ENCODE measurements at regions not wholly inside any gene's neighbourhood (a gene's known extent, or its start where the extent isn't known, plus 50 kb on each side); places are given as distances from the start of the nearest gene placed in this dataset.

DNA sequence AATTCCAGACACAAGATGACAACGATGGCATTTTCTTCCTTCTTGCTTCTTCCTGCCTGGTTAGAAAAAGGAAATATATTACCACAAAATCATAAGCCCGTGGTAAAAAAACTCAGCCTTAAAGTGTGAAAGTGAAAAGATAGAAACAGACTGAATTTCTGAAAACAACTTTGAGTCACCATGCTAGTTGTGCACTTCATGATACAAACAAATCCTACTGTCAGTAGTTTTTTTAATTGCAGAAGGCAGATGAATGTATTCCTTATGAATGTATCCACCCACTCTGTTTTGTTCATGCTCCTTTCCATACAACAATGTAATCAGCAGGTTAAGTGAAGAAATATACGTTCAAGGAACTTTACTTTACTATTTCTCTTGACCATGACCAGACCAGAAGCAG, 1144.7 kb downstream of the OTOL1 start:
- DNase-seq: no peak

DNA sequence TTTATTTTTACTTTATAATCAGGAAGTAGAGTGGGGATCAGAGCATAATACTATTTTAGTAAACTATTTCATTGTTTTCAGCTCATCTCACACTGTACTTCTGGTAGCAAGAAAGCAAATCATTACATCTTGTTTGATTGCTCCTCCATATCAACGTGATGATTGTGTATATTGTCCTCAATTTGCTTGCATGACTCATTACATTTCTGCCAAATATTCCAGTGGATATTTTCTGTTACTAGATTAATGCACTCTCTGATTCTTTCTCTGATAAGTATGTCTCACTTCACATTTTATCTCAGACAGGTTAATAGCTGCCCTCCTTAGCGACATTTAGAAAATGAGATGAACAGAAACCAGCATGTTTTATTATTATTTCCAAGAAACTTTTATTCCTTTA, 1145.3 kb downstream of the OTOL1 start:
- intact Hi-C loops (cut with DNase I): no loop called here
- 40% methylated on average over 2 of the region's 2 CpGs for WGBS (ENCODE audit: insufficient coverage, low coverage, low lambda C conversion rate, missing lambda C conversion rate)
- H3K9me3 ChIP-seq: no peaks in the 10 kb centered on the region
- DNase-seq: no peak
- no peak overlapping the region for H3K27ac ChIP-seq
- no peak for TF ChIP-seq POLR2A (IDR thresholded peaks at IDR 0.05)
- TF ChIP-seq, protein P1, sequence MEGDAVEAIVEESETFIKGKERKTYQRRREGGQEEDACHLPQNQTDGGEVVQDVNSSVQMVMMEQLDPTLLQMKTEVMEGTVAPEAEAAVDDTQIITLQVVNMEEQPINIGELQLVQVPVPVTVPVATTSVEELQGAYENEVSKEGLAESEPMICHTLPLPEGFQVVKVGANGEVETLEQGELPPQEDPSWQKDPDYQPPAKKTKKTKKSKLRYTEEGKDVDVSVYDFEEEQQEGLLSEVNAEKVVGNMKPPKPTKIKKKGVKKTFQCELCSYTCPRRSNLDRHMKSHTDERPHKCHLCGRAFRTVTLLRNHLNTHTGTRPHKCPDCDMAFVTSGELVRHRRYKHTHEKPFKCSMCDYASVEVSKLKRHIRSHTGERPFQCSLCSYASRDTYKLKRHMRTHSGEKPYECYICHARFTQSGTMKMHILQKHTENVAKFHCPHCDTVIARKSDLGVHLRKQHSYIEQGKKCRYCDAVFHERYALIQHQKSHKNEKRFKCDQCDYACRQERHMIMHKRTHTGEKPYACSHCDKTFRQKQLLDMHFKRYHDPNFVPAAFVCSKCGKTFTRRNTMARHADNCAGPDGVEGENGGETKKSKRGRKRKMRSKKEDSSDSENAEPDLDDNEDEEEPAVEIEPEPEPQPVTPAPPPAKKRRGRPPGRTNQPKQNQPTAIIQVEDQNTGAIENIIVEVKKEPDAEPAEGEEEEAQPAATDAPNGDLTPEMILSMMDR (IDR thresholded peaks at IDR 0.05): no peak
- H3K27me3 ChIP-seq: no peaks in the 10 kb centered on the region
- no peak overlapping the region for H3K4me3 ChIP-seq
- no peaks in the 10 kb centered on the region for H3K4me1 ChIP-seq
- H3K36me3 ChIP-seq: no peaks in the 10 kb centered on the region
- ATAC-seq: no peak

More for the DNA sequence above, 1144.7 kb downstream of the OTOL1 start:
- TF ChIP-seq, protein P1 (IDR thresholded peaks at IDR 0.05): no peak
- no peak for TF ChIP-seq POLR2A (IDR thresholded peaks at IDR 0.05)
- Histone ChIP-seq H3K4me1 (no peaks in the 10 kb centered on the region), H3K36me3 (no peaks in the 10 kb centered on the region), H3K27ac (no peak overlapping the region), H3K9me3 (no peaks in the 10 kb centered on the region), H3K27me3 (no peaks in the 10 kb centered on the region), H3K4me3 (no peak overlapping the region)
- intact Hi-C loops (cut with DNase I): no loop called here
- ATAC-seq: no peak
- WGBS (ENCODE audit: insufficient coverage, low coverage, low lambda C conversion rate, missing lambda C conversion rate): 26% methylated on average over 3 of the region's 3 CpGs

DNA sequence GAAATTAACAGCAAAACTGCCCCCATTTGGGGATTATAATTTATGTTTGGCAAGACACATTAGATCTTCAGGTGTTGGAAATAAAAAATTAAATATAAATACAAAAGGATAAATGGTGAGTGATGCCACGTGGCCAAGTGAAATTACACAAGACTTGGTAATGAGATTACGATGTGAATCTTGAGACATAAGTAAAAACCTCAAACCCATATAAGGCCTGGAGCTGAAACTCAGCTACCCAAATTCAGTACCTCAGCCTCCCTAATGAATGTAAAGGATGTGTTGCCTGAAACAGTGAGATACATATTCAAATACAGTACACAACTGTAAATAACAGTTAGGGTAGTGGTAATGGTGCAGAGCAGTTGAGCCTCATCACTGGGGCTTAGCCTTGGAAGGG, 1146.6 kb downstream of the OTOL1 start:
- ATAC-seq: no peak

DNA sequence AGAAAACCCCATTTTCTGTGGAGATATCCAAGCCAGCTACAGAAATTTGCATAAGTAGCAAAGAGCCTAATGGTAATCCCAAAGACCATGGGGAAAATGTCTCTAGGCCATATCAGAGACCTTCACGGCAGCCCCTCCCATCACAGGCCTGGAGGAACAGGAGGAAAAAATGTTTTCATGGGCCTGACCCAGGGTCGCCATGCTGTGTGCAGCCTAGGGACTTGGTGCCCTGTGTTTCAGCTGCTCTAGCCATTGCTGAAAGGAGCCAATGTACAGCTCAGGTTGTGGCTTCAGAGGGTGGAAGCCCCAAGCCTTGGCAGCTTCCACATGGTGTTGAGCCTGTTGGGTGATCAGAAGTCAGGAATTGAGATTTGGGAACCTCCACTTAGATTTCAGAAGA, 1150.7 kb downstream of the OTOL1 start:
- intact Hi-C loops (cut with DNase I): no loop called here
- Histone ChIP-seq H3K4me1 (no peaks in the 10 kb centered on the region), H3K27ac (no peak overlapping the region), H3K9me3 (no peaks in the 10 kb centered on the region), H3K36me3 (no peaks in the 10 kb centered on the region), H3K4me3 (no peak overlapping the region), H3K27me3 (no peaks in the 10 kb centered on the region)
- no peak for ATAC-seq
- TF ChIP-seq, protein P1 (IDR thresholded peaks at IDR 0.05): no peak
- no peak for TF ChIP-seq POLR2A (IDR thresholded peaks at IDR 0.05)
- no peak for DNase-seq
- WGBS (ENCODE audit: insufficient coverage, low coverage, low lambda C conversion rate, missing lambda C conversion rate): no CpG with 5 or more reads among the region's 2 CpGs

More for the DNA sequence above, 1146.6 kb downstream of the OTOL1 start:
- Histone ChIP-seq H3K9me3 (no peaks in the 10 kb centered on the region), H3K27me3 (no peaks in the 10 kb centered on the region), H3K4me3 (no peak overlapping the region), H3K4me1 (no peaks in the 10 kb centered on the region), H3K27ac (no peak overlapping the region), H3K36me3 (no peaks in the 10 kb centered on the region)
- intact Hi-C loops (cut with DNase I): no loop called here
- no peak for DNase-seq
- TF ChIP-seq POLR2A (IDR thresholded peaks at IDR 0.05): no peak
- WGBS (ENCODE audit: insufficient coverage, low coverage, low lambda C conversion rate, missing lambda C conversion rate): 16% methylated on average over 2 of the region's 2 CpGs

DNA sequence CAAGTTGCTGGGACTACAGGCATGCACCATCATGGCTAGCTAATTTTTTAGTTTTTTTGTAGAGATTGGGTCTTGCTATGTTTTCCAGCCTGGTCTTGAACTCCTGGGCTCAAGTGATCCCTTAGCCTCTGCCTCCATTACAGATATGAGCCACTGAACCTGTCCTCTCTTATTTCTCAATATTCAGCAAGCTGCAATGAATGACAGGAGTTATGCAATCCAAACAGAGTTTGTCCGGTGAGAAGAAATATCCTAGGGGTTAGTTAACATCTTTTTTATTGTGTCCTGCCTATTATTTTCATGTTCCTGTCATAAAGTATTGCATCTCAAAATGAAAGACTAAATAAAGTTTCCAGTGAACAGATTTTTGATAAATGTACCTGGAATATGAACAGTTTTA, 1161.4 kb downstream of the OTOL1 start:
- no peak for TF ChIP-seq POLR2A (IDR thresholded peaks at IDR 0.05)
- TF ChIP-seq, protein P1 (IDR thresholded peaks at IDR 0.05): no peak
- intact Hi-C loops (cut with DNase I): no loop called here
- ATAC-seq (no peak), DNase-seq (no peak)
- no peaks in the 10 kb centered on the region for H3K36me3 ChIP-seq
- WGBS (ENCODE audit: insufficient coverage, low coverage, low lambda C conversion rate, missing lambda C conversion rate): 27% methylated on average over 1 of the region's 1 CpG
- H3K27me3 ChIP-seq: no peaks in the 10 kb centered on the region
- no peak overlapping the region for H3K4me3 ChIP-seq
- H3K27ac ChIP-seq: no peak overlapping the region
- H3K9me3 ChIP-seq: no peaks in the 10 kb centered on the region
- H3K4me1 ChIP-seq: no peaks in the 10 kb centered on the region
